ENCODE measurements at regions not wholly inside any gene's neighbourhood (a gene's known extent, or its start where the extent isn't known, plus 50 kb on each side); places are given as distances from the start of the nearest gene placed in this dataset.
"Not testable (repeated sequence)": the region's sequence is repeated elsewhere in the genome, so short reads cannot be mapped to it uniquely, and the experiment has no call there.

DNA sequence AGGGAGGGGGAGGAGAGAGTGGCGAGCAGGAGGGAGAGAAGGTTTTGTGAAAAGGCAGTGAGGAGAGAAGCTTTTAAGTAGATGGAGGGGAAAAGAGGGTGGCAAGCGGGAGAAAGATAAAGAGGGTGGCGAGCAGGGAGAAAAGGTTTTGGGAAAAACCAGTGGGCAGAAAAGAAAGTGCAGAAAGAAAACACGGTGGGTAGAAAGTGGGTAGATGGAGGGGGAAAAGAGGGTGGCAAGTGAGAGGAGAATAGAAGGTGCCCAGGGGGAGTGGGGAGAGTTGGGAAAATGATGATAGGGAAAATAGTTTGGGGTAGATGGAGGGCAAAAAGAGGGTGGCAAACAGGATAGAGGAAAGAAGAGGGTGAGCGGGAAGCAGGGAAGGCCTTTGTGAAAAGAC is 69.1 kb upstream of the THOC3 start:
- H3K9me3 ChIP-seq (ENCODE audit: severe bottlenecking); H3K36me3 ChIP-seq (ENCODE audit: low read depth); H3K27ac ChIP-seq (ENCODE audit: poor library complexity, severe bottlenecking); ATAC-seq (ENCODE audit: low read depth); H3K27me3 ChIP-seq (ENCODE audit: insufficient read depth, poor library complexity, severe bottlenecking); H3K4me1 ChIP-seq (ENCODE audit: insufficient read depth, poor library complexity, severe bottlenecking); DNase-seq (ENCODE audit: low spot score); H3K4me3 ChIP-seq (ENCODE audit: severe bottlenecking): not testable (repeated sequence)

DNA sequence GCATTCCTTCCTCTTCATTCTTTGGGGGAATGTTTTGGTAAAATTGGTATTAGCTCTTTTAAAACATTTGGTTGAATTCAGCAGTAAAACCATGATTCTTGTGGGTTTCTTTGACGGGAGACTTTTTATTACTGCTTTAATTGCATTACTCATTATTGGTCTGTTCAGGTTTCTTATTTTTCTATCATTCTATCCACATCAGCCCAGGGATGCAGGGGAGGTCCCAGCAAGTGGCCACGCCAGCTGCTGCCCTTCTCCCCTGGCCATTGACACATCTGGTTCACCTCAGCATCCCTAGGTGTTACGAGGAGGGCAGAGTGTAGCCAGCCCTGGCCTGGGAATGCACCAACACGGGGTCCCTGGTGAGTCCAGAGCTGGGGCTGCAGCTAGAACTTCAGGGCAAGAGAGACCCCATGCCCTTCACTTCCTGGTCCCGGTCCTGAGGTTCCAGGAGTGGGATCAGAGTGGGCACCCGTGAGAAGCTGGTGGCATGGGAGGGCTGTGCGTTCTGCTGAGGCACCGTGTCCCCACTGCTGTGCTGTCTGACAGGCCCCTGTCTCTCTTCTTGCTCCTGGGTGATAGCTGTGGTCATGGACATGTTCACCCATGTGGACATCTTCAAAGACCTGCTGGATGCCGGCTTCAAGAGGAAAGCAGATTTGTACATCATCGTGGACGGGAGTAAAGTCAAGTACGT is 72.1 kb upstream of the THOC3 start:
- H3K9me3 ChIP-seq (ENCODE audit: severe bottlenecking); ATAC-seq (ENCODE audit: low read depth); H3K36me3 ChIP-seq (ENCODE audit: low read depth); DNase-seq (ENCODE audit: low spot score); H3K27me3 ChIP-seq (ENCODE audit: insufficient read depth, poor library complexity, severe bottlenecking); H3K27ac ChIP-seq (ENCODE audit: poor library complexity, severe bottlenecking); H3K4me3 ChIP-seq (ENCODE audit: severe bottlenecking); H3K4me1 ChIP-seq (ENCODE audit: insufficient read depth, poor library complexity, severe bottlenecking): not testable (repeated sequence)

DNA sequence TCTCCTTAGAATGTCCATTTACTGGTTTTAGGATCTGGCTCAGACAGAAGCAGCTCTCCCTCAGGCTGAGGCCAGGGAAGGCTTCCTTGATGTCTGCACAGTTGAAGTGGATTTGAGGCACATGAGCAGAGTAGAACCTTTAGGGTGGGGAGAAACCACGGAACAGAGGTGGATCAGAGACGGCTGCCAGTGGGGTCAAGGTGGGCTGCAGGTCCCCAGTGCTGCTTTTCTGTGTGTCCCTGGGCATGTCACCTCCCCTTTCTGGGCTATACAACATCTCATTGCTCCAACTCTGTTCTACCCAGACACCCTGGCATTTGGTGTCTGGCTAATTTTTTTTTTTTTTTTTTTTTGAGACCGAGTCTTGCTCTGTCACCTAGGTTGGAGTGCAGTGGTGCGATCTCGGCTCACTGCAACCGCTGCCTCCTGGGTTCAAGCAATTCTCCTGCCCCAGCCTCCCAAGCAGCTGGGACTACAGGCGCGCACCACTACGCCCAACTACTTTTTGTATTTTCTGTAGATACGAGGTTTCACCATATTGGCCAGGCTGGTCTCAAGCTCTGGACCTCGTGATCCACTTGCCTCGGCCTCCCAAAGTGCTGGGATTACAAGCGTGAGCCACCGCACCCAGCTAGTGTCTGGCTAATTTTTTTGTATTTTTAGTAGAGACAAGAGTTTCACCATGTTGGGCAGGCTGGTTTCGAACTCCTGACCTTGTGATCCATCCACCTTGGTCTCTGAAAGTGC is 73.3 kb upstream of the THOC3 start:
- DNase-seq (ENCODE audit: low spot score); H3K27me3 ChIP-seq (ENCODE audit: insufficient read depth, poor library complexity, severe bottlenecking); H3K4me1 ChIP-seq (ENCODE audit: insufficient read depth, poor library complexity, severe bottlenecking); H3K4me3 ChIP-seq (ENCODE audit: severe bottlenecking); H3K9me3 ChIP-seq (ENCODE audit: severe bottlenecking); H3K36me3 ChIP-seq (ENCODE audit: low read depth); ATAC-seq (ENCODE audit: low read depth): not testable (repeated sequence)
- H3K27ac ChIP-seq (ENCODE audit: poor library complexity, severe bottlenecking), result peak overlapping the region; percentile 31

GRCh38 chr5:176042020-176042658 is 74.0 kb upstream of the THOC3 start:
- not testable (repeated sequence) for H3K4me3 ChIP-seq (ENCODE audit: severe bottlenecking)
- peak; percentile 97 for ATAC-seq (ENCODE audit: low read depth)

DNA sequence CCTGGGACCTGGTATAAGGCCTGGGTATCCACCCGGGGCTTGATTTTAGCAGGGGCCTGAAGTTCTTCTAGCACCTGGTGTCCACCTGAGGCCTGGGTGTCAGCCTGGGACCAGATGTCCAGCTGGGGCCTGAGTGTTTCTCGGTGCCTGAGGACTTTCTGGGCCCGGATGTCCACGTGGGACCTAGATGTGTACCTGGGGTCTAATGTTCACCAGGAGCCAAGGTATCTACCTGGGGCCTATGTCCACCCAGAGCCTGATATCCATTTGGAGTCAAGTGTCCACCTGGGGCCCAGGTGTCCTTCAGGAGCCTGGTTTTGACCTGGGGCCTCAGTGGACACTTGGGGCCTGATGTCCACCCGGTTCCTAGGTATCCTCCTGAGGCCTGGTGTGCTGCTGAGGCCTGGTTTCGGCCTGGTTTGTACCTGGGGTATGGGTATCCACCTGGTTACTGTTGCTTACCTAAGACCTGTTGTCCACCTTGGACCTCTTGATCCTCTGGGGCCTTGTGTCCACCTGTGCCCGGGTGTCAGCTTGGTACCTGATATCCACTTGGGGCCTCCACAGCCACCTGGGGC is 75.2 kb upstream of the THOC3 start:
- H3K27me3 ChIP-seq (ENCODE audit: insufficient read depth, poor library complexity, severe bottlenecking); DNase-seq (ENCODE audit: low spot score); ATAC-seq (ENCODE audit: low read depth); H3K4me1 ChIP-seq (ENCODE audit: insufficient read depth, poor library complexity, severe bottlenecking); H3K27ac ChIP-seq (ENCODE audit: poor library complexity, severe bottlenecking); H3K9me3 ChIP-seq (ENCODE audit: severe bottlenecking); H3K4me3 ChIP-seq (ENCODE audit: severe bottlenecking); H3K36me3 ChIP-seq (ENCODE audit: low read depth): not testable (repeated sequence)

More at GRCh38 chr5:176042020-176042658, 74.0 kb upstream of the THOC3 start:
- not testable (repeated sequence) for H3K4me1 ChIP-seq (ENCODE audit: insufficient read depth, poor library complexity, severe bottlenecking); H3K27me3 ChIP-seq (ENCODE audit: insufficient read depth, poor library complexity, severe bottlenecking); DNase-seq (ENCODE audit: low spot score); H3K36me3 ChIP-seq (ENCODE audit: low read depth); H3K9me3 ChIP-seq (ENCODE audit: severe bottlenecking)
- peak overlapping the region; percentile 31 for H3K27ac ChIP-seq (ENCODE audit: poor library complexity, severe bottlenecking)

- not testable (repeated sequence) for H3K4me3 ChIP-seq (ENCODE audit: severe bottlenecking); H3K36me3 ChIP-seq (ENCODE audit: low read depth); H3K27me3 ChIP-seq (ENCODE audit: insufficient read depth, poor library complexity, severe bottlenecking); H3K27ac ChIP-seq (ENCODE audit: poor library complexity, severe bottlenecking); H3K9me3 ChIP-seq (ENCODE audit: severe bottlenecking); DNase-seq (ENCODE audit: low spot score); H3K4me1 ChIP-seq (ENCODE audit: insufficient read depth, poor library complexity, severe bottlenecking); ATAC-seq (ENCODE audit: low read depth)
These were observed 75.9 kb upstream of the THOC3 start for GRCh38 chr5:176043986-176044385.

DNA sequence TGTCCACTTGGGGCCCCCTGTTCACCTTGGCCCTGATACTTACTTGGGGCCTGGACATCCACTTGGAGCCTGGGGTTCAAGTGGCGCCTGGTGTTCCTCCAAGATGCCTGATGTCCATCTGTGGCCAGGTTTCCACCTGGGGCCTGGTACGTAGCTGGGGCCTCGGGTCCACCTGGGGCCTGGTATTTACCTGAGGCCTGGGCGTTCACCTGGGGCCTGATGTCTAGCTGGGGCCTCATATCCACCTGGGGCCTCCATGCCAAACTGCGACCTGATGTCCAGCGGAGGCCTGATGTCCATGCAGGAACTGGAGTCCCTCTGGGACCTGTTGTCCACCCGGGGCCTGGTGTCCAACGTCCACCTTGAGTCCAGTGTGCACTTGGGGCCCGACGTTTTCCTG is 76.3 kb upstream of the THOC3 start:
- not testable (repeated sequence) for DNase-seq (ENCODE audit: low spot score); H3K4me1 ChIP-seq (ENCODE audit: insufficient read depth, poor library complexity, severe bottlenecking); H3K27ac ChIP-seq (ENCODE audit: poor library complexity, severe bottlenecking); H3K36me3 ChIP-seq (ENCODE audit: low read depth); H3K9me3 ChIP-seq (ENCODE audit: severe bottlenecking); H3K27me3 ChIP-seq (ENCODE audit: insufficient read depth, poor library complexity, severe bottlenecking); ATAC-seq (ENCODE audit: low read depth); H3K4me3 ChIP-seq (ENCODE audit: severe bottlenecking)

DNA sequence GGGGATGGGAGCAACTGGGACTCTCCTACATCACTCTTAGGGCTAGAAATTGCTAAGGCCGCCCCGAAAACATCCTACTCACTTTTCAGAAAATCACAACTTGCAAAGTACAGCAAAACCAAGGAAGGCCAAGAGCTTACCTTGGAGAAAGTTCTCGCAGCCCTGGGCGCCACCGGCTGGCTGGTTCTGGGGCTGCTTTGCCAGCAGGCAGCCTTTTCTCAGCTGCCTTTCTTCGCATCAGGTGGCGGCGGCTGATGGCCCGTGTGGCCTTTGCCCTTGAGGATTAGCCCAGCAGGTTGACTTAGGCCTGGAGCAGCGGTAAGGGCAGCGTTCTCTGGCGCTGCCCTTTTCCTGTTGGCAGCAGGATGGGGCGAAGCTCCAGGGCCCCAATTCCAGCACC is 77.3 kb upstream of the THOC3 start:
- not testable (repeated sequence) for DNase-seq (ENCODE audit: low spot score); H3K9me3 ChIP-seq (ENCODE audit: severe bottlenecking); ATAC-seq (ENCODE audit: low read depth); H3K27ac ChIP-seq (ENCODE audit: poor library complexity, severe bottlenecking); H3K4me3 ChIP-seq (ENCODE audit: severe bottlenecking); H3K36me3 ChIP-seq (ENCODE audit: low read depth); H3K4me1 ChIP-seq (ENCODE audit: insufficient read depth, poor library complexity, severe bottlenecking); H3K27me3 ChIP-seq (ENCODE audit: insufficient read depth, poor library complexity, severe bottlenecking)

GRCh38 chr5:176048671-176049070 is 80.6 kb upstream of the THOC3 start:
- H3K36me3 ChIP-seq (ENCODE audit: low read depth); H3K4me1 ChIP-seq (ENCODE audit: insufficient read depth, poor library complexity, severe bottlenecking); DNase-seq (ENCODE audit: low spot score); H3K27ac ChIP-seq (ENCODE audit: poor library complexity, severe bottlenecking); ATAC-seq (ENCODE audit: low read depth); H3K27me3 ChIP-seq (ENCODE audit: insufficient read depth, poor library complexity, severe bottlenecking); H3K4me3 ChIP-seq (ENCODE audit: severe bottlenecking); H3K9me3 ChIP-seq (ENCODE audit: severe bottlenecking): not testable (repeated sequence)

GRCh38 chr5:176060472-176061268 is 92.6 kb upstream of the THOC3 start:
- H3K36me3 ChIP-seq (ENCODE audit: low read depth); H3K4me1 ChIP-seq (ENCODE audit: insufficient read depth, poor library complexity, severe bottlenecking); H3K4me3 ChIP-seq (ENCODE audit: severe bottlenecking); H3K9me3 ChIP-seq (ENCODE audit: severe bottlenecking); H3K27me3 ChIP-seq (ENCODE audit: insufficient read depth, poor library complexity, severe bottlenecking); DNase-seq (ENCODE audit: low spot score); H3K27ac ChIP-seq (ENCODE audit: poor library complexity, severe bottlenecking): not testable (repeated sequence)
- ATAC-seq (ENCODE audit: low read depth), result peak; percentile 86

DNA sequence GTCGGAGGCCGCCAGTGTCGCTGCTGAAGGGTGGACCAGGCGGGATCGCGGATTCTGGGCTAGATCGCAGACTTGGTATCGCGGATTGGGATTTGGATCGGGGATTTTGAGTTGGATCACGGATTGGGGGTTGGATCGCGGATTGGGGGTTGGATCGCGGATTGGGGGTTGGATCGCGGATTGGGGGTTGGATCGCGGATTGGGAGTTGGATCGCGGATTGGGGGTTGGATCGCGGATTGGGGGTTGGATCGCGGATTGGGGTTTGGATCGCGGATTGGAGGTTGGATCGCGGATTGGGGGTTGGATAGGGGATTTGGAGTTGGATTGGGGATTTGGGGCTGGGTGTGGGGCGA is 93.1 kb upstream of the THOC3 start:
- H3K4me3 ChIP-seq (ENCODE audit: severe bottlenecking); ATAC-seq (ENCODE audit: low read depth); H3K27ac ChIP-seq (ENCODE audit: poor library complexity, severe bottlenecking); H3K36me3 ChIP-seq (ENCODE audit: low read depth); DNase-seq (ENCODE audit: low spot score); H3K4me1 ChIP-seq (ENCODE audit: insufficient read depth, poor library complexity, severe bottlenecking); H3K9me3 ChIP-seq (ENCODE audit: severe bottlenecking); H3K27me3 ChIP-seq (ENCODE audit: insufficient read depth, poor library complexity, severe bottlenecking): not testable (repeated sequence)

Data from RWPE2 (cell line).